ENCODE measurements at regions not wholly inside any gene's neighbourhood (a gene's known extent, or its start where the extent isn't known, plus 50 kb on each side); places are given as distances from the start of the nearest gene placed in this dataset.
A peak's percentile ranks its signal among the peaks of the same experiment; 100 is the strongest.

GRCh38 chr3:55162031-55162795 is 234.4 kb upstream of the LRTM1 start:
- no peaks in the 10 kb centered on the region for H3K36me3 ChIP-seq
- H3K4me1 ChIP-seq (ENCODE audit: control insufficient read depth in 1 of 2, low read depth in 2 of 2) = peaks cover 0 to 5% of the 10 kb centered on the region in 2 donors
- DNase-seq (ENCODE audit: low spot score) (no peak), ATAC-seq (ENCODE audit: insufficient number of reproducible peaks, low FRiP score, low read depth) (no peak)
- no peak overlapping the region for H3K4me3 ChIP-seq
- no peaks in the 10 kb centered on the region for H3K9me3 ChIP-seq
- no peak for TF ChIP-seq CTCF (IDR thresholded peaks at IDR 0.05)
- H3K27ac ChIP-seq = no peak overlapping the region
- no peaks in the 10 kb centered on the region for H3K27me3 ChIP-seq (replicated peaks; ENCODE audit: insufficient read depth)

DNA sequence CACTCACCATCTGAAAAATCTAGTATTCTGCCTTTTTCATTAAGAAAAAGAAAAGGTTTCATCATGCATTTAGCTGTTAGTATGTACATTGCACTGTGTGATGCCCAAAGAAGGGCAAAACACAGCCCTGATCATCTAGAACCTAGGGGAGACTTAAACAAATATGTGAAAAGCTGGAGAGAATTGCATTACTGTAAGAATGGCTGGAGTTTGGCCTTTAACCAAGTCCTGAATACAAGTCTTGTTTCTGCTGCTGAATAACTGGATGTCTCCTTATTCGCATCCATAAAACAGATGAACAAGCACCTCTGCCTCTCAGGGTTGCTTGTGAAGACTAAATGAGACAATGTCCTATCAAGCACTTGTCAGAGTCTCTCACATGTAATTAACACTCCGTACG is 233.4 kb upstream of the LRTM1 start:
- no peak for TF ChIP-seq CTCF (IDR thresholded peaks at IDR 0.05)
- Histone ChIP-seq H3K4me1 (ENCODE audit: control insufficient read depth in 1 of 2, low read depth in 2 of 2) (peaks cover 0 to 5% of the 10 kb centered on the region in 2 donors), H3K36me3 (no peaks in the 10 kb centered on the region), H3K27ac (no peak overlapping the region), H3K9me3 (no peaks in the 10 kb centered on the region), H3K27me3 (replicated peaks; ENCODE audit: insufficient read depth) (no peaks in the 10 kb centered on the region), H3K4me3 (no peak overlapping the region)
- ATAC-seq (ENCODE audit: insufficient number of reproducible peaks, low FRiP score, low read depth) (no peak), DNase-seq (ENCODE audit: low spot score) (no peak)

GRCh38 chr3:55160241-55160983 is 232.6 kb upstream of the LRTM1 start:
- ATAC-seq (ENCODE audit: insufficient number of reproducible peaks, low FRiP score, low read depth) = no peak

GRCh38 chr3:55159711-55160110 is 231.9 kb upstream of the LRTM1 start:
- Histone ChIP-seq H3K9me3 (no peaks in the 10 kb centered on the region), H3K27me3 (replicated peaks; ENCODE audit: insufficient read depth) (no peaks in the 10 kb centered on the region), H3K4me3 (no peak overlapping the region), H3K36me3 (no peaks in the 10 kb centered on the region), H3K27ac (no peak overlapping the region), H3K4me1 (ENCODE audit: control insufficient read depth in 1 of 2, low read depth in 2 of 2) (peaks cover 0 to 5% of the 10 kb centered on the region in 2 donors)
- ATAC-seq (ENCODE audit: insufficient number of reproducible peaks, low FRiP score, low read depth) (no peak), DNase-seq (ENCODE audit: low spot score) (no peak)
- TF ChIP-seq CTCF (IDR thresholded peaks at IDR 0.05) = no peak

More at GRCh38 chr3:55160241-55160983, 232.6 kb upstream of the LRTM1 start:
- peak; percentile 19 for DNase-seq (ENCODE audit: low spot score)
- H3K36me3 ChIP-seq = no peaks in the 10 kb centered on the region
- no peak overlapping the region for H3K4me3 ChIP-seq
- H3K27ac ChIP-seq = no peak overlapping the region
- H3K27me3 ChIP-seq (replicated peaks; ENCODE audit: insufficient read depth) = no peaks in the 10 kb centered on the region
- peaks cover 0 to 5% of the 10 kb centered on the region in 2 donors for H3K4me1 ChIP-seq (ENCODE audit: control insufficient read depth in 1 of 2, low read depth in 2 of 2)
- no peak for TF ChIP-seq CTCF (IDR thresholded peaks at IDR 0.05)
- H3K9me3 ChIP-seq = no peaks in the 10 kb centered on the region

GRCh38 chr3:55159016-55159415 is 231.2 kb upstream of the LRTM1 start:
- H3K36me3 ChIP-seq = no peaks in the 10 kb centered on the region
- no peak for ATAC-seq (ENCODE audit: insufficient number of reproducible peaks, low FRiP score, low read depth)
- no peaks in the 10 kb centered on the region for H3K27me3 ChIP-seq (replicated peaks; ENCODE audit: insufficient read depth)
- TF ChIP-seq CTCF (IDR thresholded peaks at IDR 0.05) = no peak
- H3K4me3 ChIP-seq = no peak overlapping the region
- no peak overlapping the region for H3K27ac ChIP-seq
- DNase-seq (ENCODE audit: low spot score) = no peak
- no peaks in the 10 kb centered on the region for H3K9me3 ChIP-seq
- H3K4me1 ChIP-seq (ENCODE audit: control insufficient read depth in 1 of 2, low read depth in 2 of 2) = peaks cover 0 to 5% of the 10 kb centered on the region in 2 donors

All from thoracic aorta (tissue), 2 donors.